ENCODE measurements at regions not wholly inside any gene's neighbourhood (a gene's known extent, or its start where the extent isn't known, plus 50 kb on each side); places are given as distances from the start of the nearest gene placed in this dataset.

DNA sequence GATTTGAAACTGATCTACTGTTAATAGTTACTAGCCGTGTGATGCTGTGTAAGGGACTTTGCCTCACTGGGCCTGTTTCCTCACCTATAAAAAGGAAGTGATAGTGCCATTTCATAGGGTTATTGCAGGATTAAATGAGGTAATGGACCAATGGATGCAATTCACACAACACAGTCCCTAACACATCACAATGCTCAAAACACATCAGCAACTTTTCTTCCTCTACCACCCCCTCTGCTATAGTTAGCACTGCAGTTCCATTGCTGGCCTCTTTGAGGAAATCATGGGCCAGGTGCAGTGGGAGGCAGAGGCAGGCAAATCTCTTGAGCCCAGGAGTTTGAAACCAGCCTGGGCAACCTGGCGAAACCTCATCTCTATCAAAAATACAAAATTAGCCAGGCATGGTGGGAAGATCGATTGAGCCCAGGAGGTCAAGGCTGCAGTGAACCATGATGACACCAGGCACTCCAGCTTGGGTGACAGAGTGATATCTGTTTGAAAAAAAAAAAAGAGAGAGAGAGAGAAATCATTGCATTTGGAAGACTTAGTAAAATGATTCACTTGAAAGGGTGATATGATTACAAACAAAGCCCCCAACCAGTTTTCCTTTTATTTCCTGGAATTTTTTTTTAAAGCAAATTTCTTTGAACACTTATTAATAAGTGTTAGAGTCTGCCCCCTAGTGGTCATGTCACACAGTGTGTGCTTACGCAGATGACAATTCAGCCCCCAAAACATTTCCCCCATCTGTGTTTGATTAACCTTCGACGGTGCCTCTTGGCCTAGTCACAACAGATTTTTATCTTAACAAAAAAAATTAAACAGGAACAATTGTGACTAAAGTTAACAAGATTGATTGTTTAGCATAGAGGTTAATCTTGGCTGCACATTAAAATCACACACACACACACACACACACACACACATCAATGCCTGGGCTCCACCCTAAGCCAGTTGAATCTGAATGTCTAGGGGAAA lies 88.6 kb upstream of the BCL11A start:
- Histone ChIP-seq H3K4me3 (ENCODE audit: low read length) (no peak overlapping the region), H3K4me1 (ENCODE audit: control insufficient read depth, low read length) (peaks cover 29% of the 10 kb centered on the region), H3K36me3 (ENCODE audit: control insufficient read depth, low read length) (no peaks in the 10 kb centered on the region), H3K79me2 (ENCODE audit: control insufficient read depth, low read length) (no peaks in the 10 kb centered on the region), H3F3A (ENCODE audit: control insufficient read depth, insufficient read depth) (no peaks in the 10 kb centered on the region), H3K27ac (ENCODE audit: low read depth, low read length) (no peak overlapping the region), H3K4me2 (ENCODE audit: low read length) (peak overlapping the region; percentile 31), H3K27me3 (ENCODE audit: control insufficient read depth, low read length) (no peaks in the 10 kb centered on the region), H3K9me3 (ENCODE audit: control insufficient read depth, insufficient read depth, low read length) (no peaks in the 10 kb centered on the region), H3K9me2 (replicated peaks; ENCODE audit: control insufficient read depth, low read length) (no peaks in the 10 kb centered on the region), H4K20me1 (ENCODE audit: control insufficient read depth, insufficient read depth, low read depth, low read length) (no peaks in the 10 kb centered on the region)
- TF ChIP-seq, protein P1, sequence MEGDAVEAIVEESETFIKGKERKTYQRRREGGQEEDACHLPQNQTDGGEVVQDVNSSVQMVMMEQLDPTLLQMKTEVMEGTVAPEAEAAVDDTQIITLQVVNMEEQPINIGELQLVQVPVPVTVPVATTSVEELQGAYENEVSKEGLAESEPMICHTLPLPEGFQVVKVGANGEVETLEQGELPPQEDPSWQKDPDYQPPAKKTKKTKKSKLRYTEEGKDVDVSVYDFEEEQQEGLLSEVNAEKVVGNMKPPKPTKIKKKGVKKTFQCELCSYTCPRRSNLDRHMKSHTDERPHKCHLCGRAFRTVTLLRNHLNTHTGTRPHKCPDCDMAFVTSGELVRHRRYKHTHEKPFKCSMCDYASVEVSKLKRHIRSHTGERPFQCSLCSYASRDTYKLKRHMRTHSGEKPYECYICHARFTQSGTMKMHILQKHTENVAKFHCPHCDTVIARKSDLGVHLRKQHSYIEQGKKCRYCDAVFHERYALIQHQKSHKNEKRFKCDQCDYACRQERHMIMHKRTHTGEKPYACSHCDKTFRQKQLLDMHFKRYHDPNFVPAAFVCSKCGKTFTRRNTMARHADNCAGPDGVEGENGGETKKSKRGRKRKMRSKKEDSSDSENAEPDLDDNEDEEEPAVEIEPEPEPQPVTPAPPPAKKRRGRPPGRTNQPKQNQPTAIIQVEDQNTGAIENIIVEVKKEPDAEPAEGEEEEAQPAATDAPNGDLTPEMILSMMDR (IDR thresholded peaks at IDR 0.05; ENCODE audit: low read depth, low read length, poor library complexity, severe bottlenecking), result peak; percentile 90
- no peak for TF ChIP-seq EZH2phosphoT487 (IDR thresholded peaks at IDR 0.05; ENCODE audit: borderline replicate concordance, low read length)

DNA sequence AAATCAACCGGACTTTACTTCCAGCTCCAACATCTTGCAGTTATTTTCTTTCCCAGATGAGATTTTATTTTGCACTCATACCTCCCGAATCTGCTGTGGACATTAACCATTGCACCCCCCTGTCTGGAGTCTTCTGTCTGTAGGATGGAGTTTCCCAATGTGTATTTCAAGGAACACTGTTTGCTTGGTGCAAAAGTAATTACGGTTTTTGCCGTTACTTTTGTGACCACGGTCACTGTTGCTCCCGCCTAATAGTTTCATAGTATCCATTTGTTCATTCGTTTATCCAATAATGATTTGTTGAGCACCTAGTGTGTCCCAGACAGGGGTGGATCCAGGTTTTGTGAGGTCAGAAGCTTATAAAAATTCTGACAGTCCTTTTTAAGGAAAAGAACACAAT lies 90.3 kb upstream of the BCL11A start:
- no peaks in the 10 kb centered on the region; the same call in 1 of the 2 replicates for H3K27me3 ChIP-seq (ENCODE audit: control insufficient read depth, low read length)
- TF ChIP-seq EZH2phosphoT487 (IDR thresholded peaks at IDR 0.05; ENCODE audit: borderline replicate concordance, low read length), result no peak
- TF ChIP-seq, protein P1 (IDR thresholded peaks at IDR 0.05; ENCODE audit: low read depth, low read length, poor library complexity, severe bottlenecking), result no peak
- H3K9me2 ChIP-seq (replicated peaks; ENCODE audit: control insufficient read depth, low read length), result no peaks in the 10 kb centered on the region
- peaks cover 29% of the 10 kb centered on the region for H3K4me1 ChIP-seq (ENCODE audit: control insufficient read depth, low read length)
- H3K4me2 ChIP-seq (ENCODE audit: low read length), result no peak overlapping the region
- H3K36me3 ChIP-seq (ENCODE audit: control insufficient read depth, low read length), result no peaks in the 10 kb centered on the region
- no peaks in the 10 kb centered on the region for H3K9me3 ChIP-seq (ENCODE audit: control insufficient read depth, insufficient read depth, low read length)
- no peaks in the 10 kb centered on the region for H4K20me1 ChIP-seq (ENCODE audit: control insufficient read depth, insufficient read depth, low read depth, low read length)
- H3F3A ChIP-seq (ENCODE audit: control insufficient read depth, insufficient read depth), result no peaks in the 10 kb centered on the region
- H3K79me2 ChIP-seq (ENCODE audit: control insufficient read depth, low read length), result no peaks in the 10 kb centered on the region
- no peak overlapping the region for H3K27ac ChIP-seq (ENCODE audit: low read depth, low read length)
- H3K4me3 ChIP-seq (ENCODE audit: low read length), result no peak overlapping the region

DNA sequence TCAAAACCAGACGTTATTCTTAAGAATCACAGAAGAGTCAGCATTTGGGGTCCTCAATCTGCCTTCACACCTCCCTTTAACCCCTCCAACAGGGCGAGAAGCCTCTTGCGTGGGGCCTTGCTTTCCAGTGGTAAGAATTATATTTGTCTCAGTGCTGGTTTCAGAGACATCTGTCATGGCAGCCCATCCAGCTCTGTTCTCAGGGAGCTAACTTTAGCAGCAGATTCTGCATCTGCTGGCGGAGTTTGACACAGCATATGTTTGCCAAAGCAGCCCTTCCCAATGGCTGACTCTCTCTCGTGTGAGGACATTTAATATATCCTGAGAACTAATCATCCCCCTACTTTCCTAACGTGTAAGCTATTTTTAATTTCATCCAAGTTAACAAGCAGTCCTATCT lies 91.5 kb upstream of the BCL11A start:
- no peaks in the 10 kb centered on the region for H3K9me2 ChIP-seq (replicated peaks; ENCODE audit: control insufficient read depth, low read length)
- H3K27ac ChIP-seq (ENCODE audit: low read depth, low read length), result no peak overlapping the region
- no peaks in the 10 kb centered on the region for H4K20me1 ChIP-seq (ENCODE audit: control insufficient read depth, insufficient read depth, low read depth, low read length)
- TF ChIP-seq EZH2phosphoT487 (IDR thresholded peaks at IDR 0.05; ENCODE audit: borderline replicate concordance, low read length), result no peak
- TF ChIP-seq, protein P1 (IDR thresholded peaks at IDR 0.05; ENCODE audit: low read depth, low read length, poor library complexity, severe bottlenecking), result no peak
- H3K79me2 ChIP-seq (ENCODE audit: control insufficient read depth, low read length), result no peaks in the 10 kb centered on the region
- no peaks in the 10 kb centered on the region for H3K9me3 ChIP-seq (ENCODE audit: control insufficient read depth, insufficient read depth, low read length)
- H3K36me3 ChIP-seq (ENCODE audit: control insufficient read depth, low read length), result no peaks in the 10 kb centered on the region
- H3K4me2 ChIP-seq (ENCODE audit: low read length), result peak overlapping the region; percentile 30
- no peaks in the 10 kb centered on the region; the same call in 1 of the 2 replicates for H3K27me3 ChIP-seq (ENCODE audit: control insufficient read depth, low read length)
- no peak overlapping the region for H3K4me3 ChIP-seq (ENCODE audit: low read length)
- no peaks in the 10 kb centered on the region for H3F3A ChIP-seq (ENCODE audit: control insufficient read depth, insufficient read depth)
- H3K4me1 ChIP-seq (ENCODE audit: control insufficient read depth, low read length), result peaks cover 29% of the 10 kb centered on the region

All from DOHH2 (cell line).